ENCODE measurements at regions not wholly inside any gene's neighbourhood (a gene's known extent, or its start where the extent isn't known, plus 50 kb on each side); places are given as distances from the start of the nearest gene placed in this dataset.
"Not testable (repeated sequence)": the region's sequence is repeated elsewhere in the genome, so short reads cannot be mapped to it uniquely, and the experiment has no call there.

GRCh38 chr9:108058135-108058814, 568.7 kb upstream of the KLF4 start:
- DNase-seq (ENCODE audit: low read depth), result no peak
- in situ Hi-C loops (cut with HindIII; ENCODE audit: low pct_unique_long_range_greater_than_20kb, low sequenced_read_pairs), result no loop called here

DNA sequence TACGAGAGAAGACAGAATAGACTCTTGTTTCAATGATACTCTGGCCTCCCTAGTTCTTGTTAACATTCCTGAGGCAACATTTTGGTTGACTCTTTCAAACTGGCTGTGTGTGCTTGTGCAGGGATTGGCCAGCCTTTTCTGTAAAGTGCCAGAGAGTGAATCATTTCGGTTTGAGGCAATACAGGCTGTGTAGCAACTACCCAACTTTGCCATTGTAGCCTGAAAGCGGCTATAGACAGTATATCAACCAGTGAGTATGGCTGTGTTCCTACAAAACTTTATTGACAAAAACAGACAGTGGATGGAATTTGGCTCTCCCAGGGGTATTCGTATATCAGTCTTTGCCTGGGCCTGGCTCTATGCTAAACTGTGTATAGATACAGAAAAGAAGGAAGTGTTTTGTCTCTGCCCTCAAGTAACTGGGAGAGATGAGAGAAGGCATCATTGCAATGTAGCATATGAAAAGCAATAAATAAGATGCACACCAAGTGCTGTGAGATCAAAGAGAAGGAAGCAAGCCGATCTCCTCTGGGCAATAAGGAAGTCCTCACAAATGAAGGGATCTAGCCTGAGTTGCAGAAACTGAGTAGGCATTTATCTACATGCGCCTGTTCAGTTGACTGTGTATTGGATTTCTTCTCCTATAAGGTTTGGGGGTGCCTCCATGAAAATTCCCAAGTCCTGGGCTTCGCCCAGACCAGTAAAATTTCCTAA, 568.0 kb upstream of the KLF4 start:
- in situ Hi-C loops (cut with HindIII; ENCODE audit: low pct_unique_long_range_greater_than_20kb, low sequenced_read_pairs), result no loop called here
- DNase-seq (ENCODE audit: low read depth), result peak; percentile 6

- no peak for DNase-seq (ENCODE audit: low read depth)
- in situ Hi-C loops (cut with HindIII; ENCODE audit: low pct_unique_long_range_greater_than_20kb, low sequenced_read_pairs), result no loop called here
Observed at GRCh38 chr9:108056805-108057386, 567.3 kb upstream of the KLF4 start.

GRCh38 chr9:108056084-108056804, 566.7 kb upstream of the KLF4 start:
- in situ Hi-C loops (cut with HindIII; ENCODE audit: low pct_unique_long_range_greater_than_20kb, low sequenced_read_pairs), result no loop called here
- no peak for DNase-seq (ENCODE audit: low read depth)

DNA sequence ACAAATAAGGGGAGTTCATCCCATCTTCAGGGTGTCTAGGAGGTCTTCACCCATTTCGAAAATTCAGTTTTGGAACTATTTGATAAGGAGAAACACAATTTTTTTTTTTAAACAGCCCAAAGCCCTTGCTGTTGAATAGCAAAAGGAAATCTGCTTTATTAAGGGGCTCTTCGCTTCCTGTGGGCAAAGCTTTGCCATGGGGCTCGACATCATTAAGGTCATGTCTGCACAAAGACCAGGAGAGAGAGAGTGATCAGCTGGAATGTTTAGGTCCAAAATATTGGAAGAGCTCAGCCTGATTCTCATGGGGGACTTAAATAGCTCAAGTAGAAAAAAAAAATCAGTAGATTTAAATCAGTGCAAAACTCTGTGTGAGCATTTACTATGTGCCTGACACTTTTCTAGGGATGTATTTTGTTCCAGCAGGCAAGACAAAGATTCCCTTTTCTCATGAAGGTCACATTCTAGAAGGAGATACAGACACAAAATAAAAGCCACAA, 564.6 kb upstream of the KLF4 start:
- in situ Hi-C loops (cut with HindIII; ENCODE audit: low pct_unique_long_range_greater_than_20kb, low sequenced_read_pairs), result no loop called here

DNA sequence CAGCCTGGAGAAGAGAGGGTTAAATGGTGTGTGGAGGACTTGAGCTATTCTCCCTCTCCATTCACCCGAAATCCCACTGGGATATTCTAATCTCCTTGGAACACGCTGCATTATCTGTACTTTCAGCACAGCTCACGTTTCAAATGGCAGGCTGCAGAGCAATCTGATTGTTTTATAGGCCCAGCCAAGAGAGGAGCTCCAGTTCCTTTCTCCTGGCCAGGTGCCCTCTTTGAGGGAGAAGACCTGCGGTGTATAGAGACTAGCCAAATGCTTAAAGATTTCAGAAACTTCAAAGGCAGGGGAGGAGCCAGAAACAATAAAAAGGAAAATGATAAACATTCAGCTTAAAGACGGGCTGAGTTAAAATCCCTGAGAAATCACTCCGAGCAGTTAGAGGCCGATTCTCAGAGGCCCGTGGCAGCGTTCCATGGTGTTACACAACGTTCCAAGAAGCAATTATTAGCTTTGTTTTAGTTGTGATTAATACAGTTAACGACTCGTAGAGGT, 564.0 kb upstream of the KLF4 start:
- in situ Hi-C loops (cut with HindIII; ENCODE audit: low pct_unique_long_range_greater_than_20kb, low sequenced_read_pairs), result no loop called here
- no peak for DNase-seq (ENCODE audit: low read depth)

More for the DNA sequence above, 564.6 kb upstream of the KLF4 start:
- DNase-seq (ENCODE audit: low read depth), result no peak

GRCh38 chr9:108052431-108053080, 563.0 kb upstream of the KLF4 start:
- in situ Hi-C loops (cut with HindIII; ENCODE audit: low pct_unique_long_range_greater_than_20kb, low sequenced_read_pairs), result no loop called here
- DNase-seq (ENCODE audit: low read depth), result no peak

DNA sequence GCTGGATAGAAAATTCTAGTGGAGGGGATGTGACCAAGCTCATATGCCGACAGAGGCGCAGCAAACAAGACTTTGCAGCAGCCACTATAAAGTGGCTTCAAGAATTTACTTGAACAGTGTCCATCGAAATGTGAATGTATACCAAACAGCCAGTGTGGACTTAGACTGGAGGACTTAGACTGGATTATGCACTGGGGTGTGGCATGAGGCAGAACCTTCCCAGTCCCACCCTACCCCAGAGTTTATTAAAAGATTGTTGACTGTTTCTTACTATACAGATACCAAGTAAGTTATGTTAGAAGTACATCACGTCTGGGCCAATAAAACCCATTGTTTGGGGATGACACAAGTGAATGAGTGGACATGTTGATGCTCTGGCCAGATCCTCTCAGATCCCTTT, 561.3 kb upstream of the KLF4 start:
- in situ Hi-C loops (cut with HindIII; ENCODE audit: low pct_unique_long_range_greater_than_20kb, low sequenced_read_pairs), result no loop called here
- DNase-seq (ENCODE audit: low read depth), result no peak

- DNase-seq (ENCODE audit: low read depth), result no peak
- in situ Hi-C loops (cut with HindIII; ENCODE audit: low pct_unique_long_range_greater_than_20kb, low sequenced_read_pairs), result no loop called here
Observed at GRCh38 chr9:108049671-108050494, 560.3 kb upstream of the KLF4 start.

DNA sequence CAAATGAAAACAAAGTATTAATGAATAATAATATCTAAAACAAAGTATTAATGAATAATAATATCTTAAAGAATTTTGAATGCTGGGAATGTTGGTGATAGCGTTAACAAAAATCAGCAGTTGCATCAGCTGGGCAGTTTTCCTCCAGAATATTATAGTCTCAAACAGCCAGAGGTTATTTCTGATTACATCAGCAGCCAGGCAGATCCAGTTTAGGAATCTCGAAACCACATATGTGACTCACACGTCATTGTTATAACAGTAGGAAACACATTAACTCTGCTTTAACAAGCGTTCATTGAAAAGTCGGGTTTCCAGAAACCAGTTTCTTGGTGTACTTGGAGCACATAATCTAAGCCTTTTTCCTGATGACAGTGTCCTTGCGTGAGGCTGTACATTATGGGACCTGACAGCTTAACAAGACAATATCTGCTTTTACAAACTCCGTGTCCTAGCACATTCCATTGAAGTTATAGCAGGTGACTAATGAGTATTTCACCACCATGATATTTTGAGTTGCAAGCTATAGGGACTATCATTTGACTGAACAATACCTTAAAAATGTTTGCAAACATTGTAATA, 559.5 kb upstream of the KLF4 start:
- in situ Hi-C loops (cut with HindIII; ENCODE audit: low pct_unique_long_range_greater_than_20kb, low sequenced_read_pairs), result no loop called here
- peak; percentile 80 for DNase-seq (ENCODE audit: low read depth)

DNA sequence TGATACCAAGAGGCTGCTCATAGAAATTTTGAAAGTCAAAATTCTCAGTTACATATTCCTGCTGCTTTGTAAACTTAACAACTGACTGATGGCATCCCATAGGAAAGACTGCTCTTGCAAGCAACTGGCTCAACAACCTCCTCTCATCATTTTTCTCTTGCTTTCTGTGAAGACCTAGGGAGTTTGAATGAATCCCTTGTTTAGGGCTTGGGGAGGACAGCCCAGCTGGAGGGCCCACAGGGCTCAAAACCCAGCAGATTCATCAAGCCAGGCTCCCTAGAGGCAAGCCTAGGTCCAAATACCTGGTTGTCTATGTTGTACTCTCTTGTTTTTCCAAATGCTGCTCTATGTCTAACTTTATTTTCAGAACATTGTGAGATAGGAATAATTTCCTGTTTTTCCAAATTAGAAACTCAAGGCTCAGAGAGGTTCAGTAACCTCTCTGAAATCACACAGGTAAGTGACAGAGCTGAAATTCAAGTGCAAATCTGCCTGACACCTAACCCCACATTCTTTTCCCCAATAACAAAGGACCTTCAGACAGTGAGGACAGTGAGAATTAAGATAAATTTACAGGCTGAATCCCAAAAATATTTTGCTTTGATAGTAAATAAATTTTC, 558.9 kb upstream of the KLF4 start:
- in situ Hi-C loops (cut with HindIII; ENCODE audit: low pct_unique_long_range_greater_than_20kb, low sequenced_read_pairs), result no loop called here
- DNase-seq (ENCODE audit: low read depth), result no peak

GRCh38 chr9:108047777-108048176, 558.2 kb upstream of the KLF4 start:
- in situ Hi-C loops (cut with HindIII; ENCODE audit: low pct_unique_long_range_greater_than_20kb, low sequenced_read_pairs); DNase-seq (ENCODE audit: low read depth): not testable (repeated sequence)

- DNase-seq (ENCODE audit: low read depth), result no peak
- in situ Hi-C loops (cut with HindIII; ENCODE audit: low pct_unique_long_range_greater_than_20kb, low sequenced_read_pairs), result no loop called here
Observed at GRCh38 chr9:108047264-108047663, 557.7 kb upstream of the KLF4 start.

DNA sequence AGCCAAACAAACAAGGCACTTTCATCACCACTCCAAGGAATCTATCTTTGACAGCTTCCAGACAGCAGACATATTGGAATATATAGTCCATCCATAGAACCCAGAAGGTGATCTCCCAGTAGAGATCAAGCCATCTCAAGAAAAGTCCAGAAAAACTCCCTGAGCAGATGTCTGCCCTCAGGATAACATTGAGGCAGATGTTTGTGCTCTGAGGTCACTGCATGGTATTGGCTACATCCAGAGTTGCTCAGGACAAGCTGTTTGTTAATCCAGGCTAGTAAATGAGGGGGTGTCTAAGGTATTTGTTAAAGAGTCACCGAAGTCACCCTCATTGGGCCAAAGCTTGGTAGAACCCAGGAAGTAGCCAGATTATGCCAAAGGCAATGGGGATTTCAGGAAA, 556.3 kb upstream of the KLF4 start:
- no peak for DNase-seq (ENCODE audit: low read depth)
- in situ Hi-C loops (cut with HindIII; ENCODE audit: low pct_unique_long_range_greater_than_20kb, low sequenced_read_pairs), result no loop called here

GRCh38 chr9:108043585-108043984, 554.0 kb upstream of the KLF4 start:
- in situ Hi-C loops (cut with HindIII; ENCODE audit: low pct_unique_long_range_greater_than_20kb, low sequenced_read_pairs), result no loop called here
- no peak for DNase-seq (ENCODE audit: low read depth)

- in situ Hi-C loops (cut with HindIII; ENCODE audit: low pct_unique_long_range_greater_than_20kb, low sequenced_read_pairs), result no loop called here
- DNase-seq (ENCODE audit: low read depth), result peak; percentile 33
Observed at GRCh38 chr9:108041551-108041950, 552.0 kb upstream of the KLF4 start.

DNA sequence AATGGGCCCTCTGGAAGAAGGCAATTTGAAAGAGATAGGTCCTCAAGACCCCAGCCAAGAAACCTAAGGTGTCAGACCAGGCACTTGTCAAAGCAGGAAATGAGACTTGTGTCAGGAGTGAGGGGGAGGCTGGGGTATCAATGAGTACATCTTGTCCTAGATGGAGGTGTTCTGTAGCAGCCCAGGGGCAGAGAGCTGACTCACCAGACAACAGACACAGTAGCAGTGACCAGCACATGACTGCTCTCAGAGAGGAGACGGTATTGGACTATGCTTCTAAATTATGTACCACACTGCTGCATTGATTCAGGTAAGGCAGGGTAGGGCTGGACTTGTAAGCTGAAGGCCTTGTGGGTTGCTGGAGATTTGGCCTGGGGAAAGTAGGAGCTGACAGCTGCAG, 551.2 kb upstream of the KLF4 start:
- no peak for DNase-seq (ENCODE audit: low read depth)
- in situ Hi-C loops (cut with HindIII; ENCODE audit: low pct_unique_long_range_greater_than_20kb, low sequenced_read_pairs), result no loop called here

Data from Caki2 (cell line).